B cell (primary cell): ENCODE measurements at regions not wholly inside any gene's neighbourhood (a gene's known extent, or its start where the extent isn't known, plus 50 kb on each side); places are given as distances from the start of the nearest gene placed in this dataset.

Source experiments
- ATAC-seq: fragments of 200-7000 bp; cut with Tn5 transposase; one replicate; pipeline ENCODE4 v1.10.0; 2021; ENCODE audit warnings: low read depth, mild to moderate bottlenecking, moderate number of reproducible peaks, moderate library complexity
- CTCF ChIA-PET: fragments of 350-600 bp; sonication (Branson Sonifier 250); formaldehyde crosslinking; loops from one replicate; lab custom pipeline; 2021; ENCODE audit warnings: antibody characterized with exemption, inconsistent platforms; lab: Charles Lee
- POLR2A ChIA-PET: fragments of 350-600 bp; sonication (Branson Sonifier 250); formaldehyde crosslinking; loops from one replicate; lab custom pipeline; 2021; ENCODE audit warnings: antibody characterized with exemption; lab: Charles Lee
- DNase-seq: peaks from one replicate; pipeline ENCODE4 v3.0.0; 2013
- H2AFZ ChIP-seq: 2 replicates; pipeline ENCODE4 v1.6.1; 2012; ENCODE audit warnings: mild to moderate bottlenecking, low read depth, low read length; ENCODE audit not compliant: insufficient read depth, poor library complexity, severe bottlenecking
- H3K27ac ChIP-seq, 2 donors: 1 replicate in 1 of 2; 2 replicates in 1 of 2; pipeline ENCODE4 v1.5.1; 2012 to 2013; ENCODE audit warnings: low read length in 2 of 2, mild to moderate bottlenecking in 2 of 2, moderate library complexity in 1 of 2
- H3K27me3 ChIP-seq, 4 experiments: fragments of 200-600 bp in 1 of 4; sonication (generic) in 1 of 4; replicated peaks in 1 of 4; 1 replicate in 2 of 4; 2 replicates in 2 of 4; pipeline versions ENCODE4 v1.6.1 to v1.7.0; 2013 to 2016; ENCODE audit warnings: low read length in 3 of 4, mild to moderate bottlenecking in 2 of 4, mixed read lengths in 1 of 4, moderate library complexity in 1 of 4; ENCODE audit not compliant: insufficient read depth in 4 of 4, control insufficient read depth in 3 of 4; ENCODE audit errors: control extremely low read depth in 1 of 4
- H3K36me3 ChIP-seq, 2 experiments: replicated peaks in 1 of 2; 1 replicate in 1 of 2; 2 replicates in 1 of 2; pipeline versions ENCODE4 v1.6.1 to v1.7.1; 2013; ENCODE audit warnings: low read length in 1 of 2; ENCODE audit not compliant: insufficient read depth in 2 of 2, control insufficient read depth in 1 of 2; ENCODE audit errors: control extremely low read depth in 1 of 2, extremely low read depth in 1 of 2
- H3K4me1 ChIP-seq, 2 donors: fragments of 200-600 bp in 1 of 2; sonication (generic) in 1 of 2; 1 replicate in 1 of 2; 2 replicates in 1 of 2; pipeline versions ENCODE4 v1.5.1 to v1.6.1; 2013 to 2017; ENCODE audit warnings: low read length in 2 of 2; ENCODE audit not compliant: control insufficient read depth in 2 of 2, insufficient read depth in 2 of 2
- H3K4me2 ChIP-seq: replicated peaks from 2 replicates; pipeline ENCODE3; 2012; ENCODE audit warnings: mild to moderate bottlenecking, low read depth, low read length; ENCODE audit not compliant: poor library complexity, severe bottlenecking
- H3K4me3 ChIP-seq, 5 experiments: fragments of 200-600 bp in 1 of 5; sonication (generic) in 1 of 5; 1 replicate in 3 of 5; 2 replicates in 2 of 5; pipeline versions ENCODE4 v1.5.1 to v1.7.0; 2011 to 2016; ENCODE audit warnings: low read length in 4 of 5, mild to moderate bottlenecking in 4 of 5, low read depth in 2 of 5, control low read depth in 1 of 5, moderate library complexity in 1 of 5; ENCODE audit not compliant: insufficient read depth in 1 of 5; ENCODE audit errors: control extremely low read depth in 1 of 5, extremely low read depth in 1 of 5
- H3K79me2 ChIP-seq: fragments of 200-600 bp; sonication (generic); one replicate; pipeline ENCODE4 v1.6.0; 2016; ENCODE audit warnings: low read length; ENCODE audit not compliant: control insufficient read depth, insufficient read depth
- H3K9ac ChIP-seq: fragments of 200-600 bp; sonication (generic); 2 replicates; pipeline ENCODE4 v1.6.1; 2017; ENCODE audit warnings: mild to moderate bottlenecking, low read length, moderate library complexity
- H3K9me3 ChIP-seq, 3 donors: one replicate each; pipeline versions ENCODE4 v1.6.1 to v1.7.1; 2013; ENCODE audit warnings: low read length in 2 of 3; ENCODE audit not compliant: control insufficient read depth in 2 of 3, insufficient read depth in 1 of 3; ENCODE audit errors: control extremely low read depth in 1 of 3
- H4K20me1 ChIP-seq: 2 replicates; pipeline ENCODE4 v1.6.0; 2012; ENCODE audit warnings: mild to moderate bottlenecking, low read length; ENCODE audit not compliant: insufficient read depth, control insufficient read depth, poor library complexity, severe bottlenecking
- H3K27ac Mint-ChIP-seq: one replicate; pipeline ENCODE4 v1.8.0; 2021; ENCODE audit warnings: mixed read lengths
- H3K27me3 Mint-ChIP-seq: one replicate; pipeline ENCODE4 v1.8.0; 2021; ENCODE audit warnings: mixed read lengths
- H3K4me1 Mint-ChIP-seq: one replicate; pipeline ENCODE4 v1.8.0; 2021; ENCODE audit warnings: mixed read lengths
- H3K4me3 Mint-ChIP-seq: one replicate; pipeline ENCODE4 v1.8.0; 2021; ENCODE audit warnings: mixed read lengths
- H3K9me3 Mint-ChIP-seq: one replicate; pipeline ENCODE4 v1.8.0; 2022; ENCODE audit warnings: mixed read lengths; ENCODE audit not compliant: insufficient read depth
- CTCF ChIP-seq: fragments of 200-600 bp; IDR thresholded peaks from one replicate; pipeline ENCODE4 v1.8.0; 2022; ENCODE audit warnings: antibody characterized with exemption, mild to moderate bottlenecking
- EZH2 ChIP-seq: IDR thresholded peaks from 2 replicates; pipeline ENCODE4 v1.6.1; 2012; ENCODE audit warnings: borderline replicate concordance, low read depth, mild to moderate bottlenecking, moderate library complexity, low read length; ENCODE audit not compliant: insufficient read depth, poor library complexity, severe bottlenecking
- WGBS: methylation state at CpG from one replicate; pipeline ENCODE4 v1.1.5; 2013; ENCODE audit warnings: missing lambda C conversion rate; ENCODE audit not compliant: insufficient coverage; 5-methylcytosine and 5-hydroxymethylcytosine counted together
- intact Hi-C: fragments of 100-400 bp; cut with micrococcal nuclease; formaldehyde crosslinking; loops from one replicate; pipeline ENCODE4 v1.10.0; 2022

- WGBS: 65% methylated on average over 4 of the region's 6 CpGs
- CTCF ChIA-PET: no interaction called here
- TF ChIP-seq CTCF (no peak), EZH2 (no peak)
Observed at GRCh38 chr6:14792118-14792955, 453.5 kb upstream of the JARID2 start.

GRCh38 chr6:14795451-14795850 is 450.4 kb upstream of the JARID2 start:
- intact Hi-C loops: no loop called here
- no peak overlapping the region for H3K9ac ChIP-seq
- H3K27ac ChIP-seq: no peak overlapping the region
- no peak for ATAC-seq
- no peaks in the 10 kb centered on the region for H3K36me3 ChIP-seq
- peaks cover 0 to 5% of the 10 kb centered on the region in 2 donors for H3K4me1 ChIP-seq
- ChIA-PET POLR2A (no interaction called here), CTCF (interaction anchor here (0.6 to 0.9 kb wide), 2 partner anchors 10 to 306 kb away, joined by 3 read pairs; no protein-coding TSS in a partner anchor)
- H3K9me3 ChIP-seq: peaks cover 0 to 5% (median 4%) of the 10 kb centered on the region in 3 donors
- Mint-ChIP-seq H3K27ac (no peak overlapping the region), H3K4me1 (peaks cover 7% of the 10 kb centered on the region), H3K27me3 (peaks cover 2% of the 10 kb centered on the region), H3K4me3 (no peak overlapping the region), H3K9me3 (peaks cover 3% of the 10 kb centered on the region)
- no peaks in the 10 kb centered on the region for H4K20me1 ChIP-seq
- no peak for DNase-seq
- H2AFZ ChIP-seq: no peak overlapping the region
- no peak overlapping the region for H3K4me2 ChIP-seq
- no peak for TF ChIP-seq EZH2
- TF ChIP-seq CTCF: no peak
- 80% methylated on average over 6 of the region's 7 CpGs for WGBS
- H3K27me3 ChIP-seq: no peaks in the 10 kb centered on the region
- H3K79me2 ChIP-seq: no peaks in the 10 kb centered on the region
- H3K4me3 ChIP-seq: no peak overlapping the region

More at GRCh38 chr6:14792118-14792955, 453.5 kb upstream of the JARID2 start:
- Histone ChIP-seq H3K4me2 (no peak overlapping the region), H3K27ac (no peak overlapping the region), H3K27me3 (no peaks in the 10 kb centered on the region), H3K36me3 (no peaks in the 10 kb centered on the region), H3K9ac (no peak overlapping the region), H2AFZ (no peak overlapping the region), H3K9me3 (no peaks in the 10 kb centered on the region), H3K4me1 (peaks cover 0 to 2% of the 10 kb centered on the region in 2 donors), H3K79me2 (no peaks in the 10 kb centered on the region), H4K20me1 (no peaks in the 10 kb centered on the region), H3K4me3 (no peak overlapping the region)
- intact Hi-C loops: no loop called here
- H3K27me3 Mint-ChIP-seq: peaks cover 2% of the 10 kb centered on the region
- H3K4me3 Mint-ChIP-seq: no peak overlapping the region
- POLR2A ChIA-PET: no interaction called here
- DNase-seq (no peak), ATAC-seq (no peak)
- no peaks in the 10 kb centered on the region for H3K9me3 Mint-ChIP-seq
- no peak overlapping the region for H3K27ac Mint-ChIP-seq
- H3K4me1 Mint-ChIP-seq: peaks cover 3% of the 10 kb centered on the region
